COLO829 (cell line): ENCODE measurements at regions not wholly inside any gene's neighbourhood (a gene's known extent, or its start where the extent isn't known, plus 50 kb on each side); places are given as distances from the start of the nearest gene placed in this dataset.

Experiments
- DNase-seq: peaks from one replicate; pipeline ENCODE4 v3.0.0; 2012; ENCODE audit warnings: low spot score

DNA sequence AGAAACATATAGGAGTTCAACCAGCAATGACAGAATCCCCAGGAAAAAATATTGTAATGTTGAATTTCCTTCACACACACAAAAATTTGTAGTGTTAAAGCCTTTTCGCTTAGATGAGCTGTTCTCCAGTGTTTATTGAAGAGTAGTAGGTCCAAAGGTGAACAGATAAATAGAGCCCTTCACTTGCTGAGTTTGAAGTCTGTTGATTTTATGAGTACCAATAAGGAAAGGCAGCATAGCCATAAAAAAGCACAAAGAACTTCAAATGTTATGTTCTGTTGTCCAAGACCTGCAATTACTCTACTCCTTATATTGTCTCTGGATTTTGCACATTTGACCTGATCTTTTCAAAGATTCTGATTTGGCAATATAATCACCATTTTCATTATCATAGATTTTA is 362.7 kb upstream of the B3GALT2 start:
- DNase-seq = no peak

DNA sequence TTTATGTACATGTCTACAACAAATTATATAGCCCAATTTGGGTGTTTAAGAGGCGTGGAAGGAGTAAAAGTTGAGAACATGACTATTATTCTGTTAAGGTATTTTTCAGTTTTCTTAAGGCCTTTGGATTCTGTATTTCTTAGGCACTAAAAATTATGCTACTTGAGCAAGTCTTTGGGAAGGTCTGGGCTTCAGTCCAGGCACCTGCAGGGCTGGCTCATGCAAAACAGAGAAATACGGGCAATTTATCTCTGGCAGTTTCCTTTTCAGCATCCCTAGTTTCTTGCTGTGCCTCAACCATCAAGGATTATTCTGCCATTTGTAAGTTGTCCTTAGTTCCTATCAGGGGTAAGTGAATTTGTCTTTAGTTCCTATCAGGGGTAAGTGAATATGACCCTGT is 358.8 kb upstream of the B3GALT2 start:
- no peak for DNase-seq

GRCh38 chr1:193543259-193543658 is 356.8 kb upstream of the B3GALT2 start:
- DNase-seq = peak; percentile 40

GRCh38 chr1:193542690-193543089 is 356.3 kb upstream of the B3GALT2 start:
- DNase-seq = no peak

DNA sequence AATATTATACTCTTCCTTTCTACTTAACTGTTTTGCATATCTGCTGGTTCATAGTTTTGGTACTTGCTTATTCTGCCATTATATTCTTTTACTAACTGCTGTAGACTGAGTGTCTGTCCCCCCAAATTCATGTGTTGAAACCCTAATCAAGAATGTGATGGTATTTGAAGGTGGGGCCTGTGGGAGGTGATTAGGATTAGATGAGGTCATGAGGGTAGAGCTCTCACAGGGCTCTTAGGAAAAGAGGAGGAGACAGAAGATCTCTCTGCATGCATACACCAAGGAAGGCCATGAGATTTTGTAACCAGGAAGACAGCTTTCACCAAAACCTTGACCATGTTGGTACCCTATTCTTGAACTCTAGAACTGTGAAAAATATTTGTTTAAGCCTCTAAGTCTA is 354.1 kb upstream of the B3GALT2 start:
- DNase-seq = no peak

DNA sequence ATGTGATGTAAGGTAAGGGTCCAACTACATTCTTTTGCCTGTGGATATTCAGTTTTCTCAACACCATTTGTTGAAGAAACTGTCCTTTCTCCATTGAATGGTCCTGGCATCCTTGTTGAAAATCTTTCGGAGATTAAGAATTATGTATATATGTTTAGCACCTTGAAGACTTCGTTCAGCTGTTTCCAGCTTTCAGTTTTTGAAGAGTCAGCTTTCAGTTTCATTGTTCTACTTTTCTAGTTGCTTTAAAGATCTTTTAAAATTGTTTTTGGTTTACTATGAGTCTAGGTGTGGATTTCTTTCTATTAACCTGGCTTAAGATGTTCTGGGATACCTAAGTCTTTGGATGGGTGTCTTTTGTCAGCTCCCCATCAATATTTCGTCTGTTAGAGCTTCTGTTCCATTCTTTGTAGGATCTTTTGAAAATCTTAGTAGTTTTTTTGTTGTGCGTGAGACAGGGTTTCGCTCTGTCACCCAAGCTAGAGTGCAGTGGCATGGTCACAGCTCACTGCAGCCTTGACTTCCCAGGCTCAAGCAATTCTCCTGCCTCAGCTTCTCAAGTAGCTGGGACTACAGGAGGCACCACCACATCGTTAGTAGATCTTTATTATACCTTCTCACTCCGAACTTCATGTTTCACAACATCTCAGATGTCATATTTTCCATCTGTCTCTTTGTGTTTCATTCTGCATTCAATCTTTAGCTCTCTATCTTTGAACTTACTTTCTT is 353.5 kb upstream of the B3GALT2 start:
- no peak for DNase-seq

GRCh38 chr1:193538680-193539079 is 352.3 kb upstream of the B3GALT2 start:
- DNase-seq = no peak

DNA sequence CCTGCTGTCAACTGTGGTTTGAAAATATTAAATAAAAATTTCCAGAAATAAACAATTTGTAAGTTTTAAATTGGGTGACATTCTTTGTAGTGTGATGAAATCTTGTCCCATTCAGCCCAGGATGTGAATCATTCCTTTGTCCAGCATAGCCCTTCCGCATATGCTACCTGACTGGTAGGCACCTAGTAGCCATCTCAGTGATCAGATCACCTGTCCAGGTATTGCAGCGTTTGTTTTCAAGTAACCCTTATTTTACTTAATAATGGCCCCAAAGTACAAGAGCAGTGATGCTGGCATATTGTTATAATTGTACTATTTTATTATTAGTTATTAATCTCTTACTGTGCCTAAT is 351.6 kb upstream of the B3GALT2 start:
- no peak for DNase-seq

DNA sequence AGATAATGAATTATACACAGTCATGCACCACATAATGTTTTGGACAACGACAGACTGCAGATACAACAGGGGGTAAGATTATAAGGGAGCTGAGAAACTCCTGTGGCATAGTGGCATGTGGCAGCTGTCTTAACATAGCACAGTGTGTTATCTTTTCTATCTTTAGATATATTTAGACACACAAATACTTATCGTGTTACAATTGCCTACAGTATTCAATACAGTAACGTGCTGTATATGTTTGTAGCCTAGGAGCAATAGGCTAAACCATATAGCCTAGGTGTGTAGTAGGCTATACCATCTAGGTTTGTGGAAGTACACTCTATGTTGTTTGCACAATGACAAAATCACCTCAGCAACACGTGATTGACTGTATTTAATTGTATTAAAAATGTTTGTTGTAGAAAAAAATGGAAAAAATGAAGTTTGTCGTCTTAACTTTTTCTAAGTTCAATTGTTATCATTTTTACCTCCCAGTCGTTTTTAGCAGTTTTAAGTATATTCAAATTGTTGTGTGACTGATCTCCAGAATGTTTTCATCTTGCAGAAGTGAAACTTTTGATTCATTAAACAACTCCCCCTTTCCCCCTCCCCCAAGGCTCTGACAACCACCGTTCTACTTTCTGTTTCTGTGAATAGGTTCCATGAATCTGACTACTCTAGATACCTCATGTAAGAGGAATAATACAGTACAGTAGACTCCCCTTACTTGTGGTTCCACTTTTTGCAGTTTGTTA is 351.0 kb upstream of the B3GALT2 start:
- DNase-seq = no peak

DNA sequence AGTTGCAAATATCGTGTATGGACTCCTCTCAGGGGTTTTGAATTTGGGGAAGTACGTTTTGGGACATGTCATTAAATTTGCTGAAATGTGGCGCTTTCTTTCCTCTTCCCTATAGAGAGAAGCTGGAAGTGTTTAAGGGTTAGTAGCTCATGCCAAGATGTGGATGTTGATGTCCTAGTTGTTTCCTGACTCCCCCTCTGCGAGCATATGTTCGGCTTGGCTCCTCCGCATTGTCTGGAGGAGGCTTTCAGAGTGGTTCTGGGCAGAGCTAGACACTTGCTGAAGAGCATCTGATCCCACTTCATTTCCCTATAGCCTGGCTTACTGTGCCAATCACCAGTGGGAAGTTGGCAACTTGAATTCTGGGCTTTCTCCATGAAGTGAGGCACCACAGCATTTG is 347.4 kb upstream of the B3GALT2 start:
- no peak for DNase-seq

- no peak for DNase-seq
These were observed 339.7 kb upstream of the B3GALT2 start for GRCh38 chr1:193525917-193526710.

GRCh38 chr1:193525411-193525810 is 339.0 kb upstream of the B3GALT2 start:
- DNase-seq = no peak

DNA sequence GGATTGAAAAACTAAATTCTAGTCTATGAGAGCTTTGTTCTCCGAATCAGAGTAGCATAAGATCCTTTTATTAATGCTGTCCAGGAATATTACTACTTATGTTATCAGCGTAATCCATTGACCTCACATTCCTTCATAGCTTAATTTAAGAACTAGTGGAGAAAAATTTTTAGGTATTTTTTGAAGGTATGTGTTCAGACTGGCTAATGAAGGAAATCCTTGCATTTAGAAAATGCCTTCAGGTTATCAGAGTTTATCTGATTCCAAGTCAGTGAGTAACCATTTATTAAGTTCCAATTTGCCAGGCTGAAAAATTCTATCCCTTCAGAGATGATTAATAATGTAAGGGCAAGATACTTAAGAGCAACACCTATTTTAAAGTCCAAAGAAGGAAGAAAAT is 338.2 kb upstream of the B3GALT2 start:
- no peak for DNase-seq

DNA sequence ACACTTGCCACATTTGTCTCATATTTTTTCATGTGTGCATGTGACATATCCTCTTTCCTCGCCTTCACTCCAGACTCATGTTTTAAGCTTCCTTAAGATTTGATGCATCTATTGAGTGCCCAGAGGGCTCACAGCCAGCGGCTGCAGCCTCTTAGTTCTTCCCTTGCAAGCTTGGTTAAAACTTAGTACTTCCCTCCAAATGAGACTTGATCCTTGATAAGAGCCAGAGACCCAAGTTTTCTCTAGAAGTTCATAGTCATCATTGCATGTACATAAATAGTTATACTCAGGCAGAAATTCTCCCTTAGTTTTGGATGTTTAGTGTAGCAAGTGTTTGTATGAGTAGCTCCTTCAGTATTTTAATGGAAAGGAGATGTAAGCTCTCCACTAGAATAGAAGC is 337.6 kb upstream of the B3GALT2 start:
- no peak for DNase-seq

DNA sequence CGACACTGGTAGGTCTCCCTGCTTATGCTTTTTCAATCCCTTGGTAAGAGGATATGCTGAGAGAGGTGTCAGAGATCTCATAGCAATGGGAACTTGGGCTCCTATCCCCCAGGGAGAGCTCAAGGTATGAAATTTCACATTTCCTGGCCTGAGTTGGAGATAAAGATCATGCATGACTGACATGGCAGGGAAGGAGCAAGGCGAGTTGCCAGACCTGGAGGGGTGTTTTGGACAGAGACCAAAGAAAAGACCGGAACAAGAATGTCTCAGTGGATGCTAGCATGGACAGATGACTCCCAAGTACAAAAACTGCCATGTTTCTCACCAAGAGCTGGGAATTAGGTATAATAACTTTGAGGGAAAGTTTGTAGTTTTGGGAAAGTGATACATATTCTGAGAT is 334.1 kb upstream of the B3GALT2 start:
- no peak for DNase-seq

DNA sequence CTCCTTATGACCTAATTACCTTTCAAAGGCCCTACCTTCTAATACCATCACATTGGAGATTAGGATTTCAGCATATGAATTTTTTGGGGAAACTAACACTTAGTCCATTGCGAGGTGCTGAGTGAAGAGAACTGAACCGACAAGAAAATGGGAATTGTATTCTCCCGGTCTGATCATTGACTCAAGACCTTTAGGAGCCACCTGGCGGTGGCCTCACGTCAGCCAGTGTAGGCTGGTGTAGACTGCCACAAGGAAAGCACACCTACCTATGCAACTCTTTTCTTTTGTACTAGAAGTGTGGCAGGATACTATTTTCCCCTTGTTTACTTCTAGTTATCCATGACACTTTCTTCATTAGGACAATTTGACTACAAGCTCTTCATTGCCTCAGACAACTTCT is 333.5 kb upstream of the B3GALT2 start:
- no peak for DNase-seq

DNA sequence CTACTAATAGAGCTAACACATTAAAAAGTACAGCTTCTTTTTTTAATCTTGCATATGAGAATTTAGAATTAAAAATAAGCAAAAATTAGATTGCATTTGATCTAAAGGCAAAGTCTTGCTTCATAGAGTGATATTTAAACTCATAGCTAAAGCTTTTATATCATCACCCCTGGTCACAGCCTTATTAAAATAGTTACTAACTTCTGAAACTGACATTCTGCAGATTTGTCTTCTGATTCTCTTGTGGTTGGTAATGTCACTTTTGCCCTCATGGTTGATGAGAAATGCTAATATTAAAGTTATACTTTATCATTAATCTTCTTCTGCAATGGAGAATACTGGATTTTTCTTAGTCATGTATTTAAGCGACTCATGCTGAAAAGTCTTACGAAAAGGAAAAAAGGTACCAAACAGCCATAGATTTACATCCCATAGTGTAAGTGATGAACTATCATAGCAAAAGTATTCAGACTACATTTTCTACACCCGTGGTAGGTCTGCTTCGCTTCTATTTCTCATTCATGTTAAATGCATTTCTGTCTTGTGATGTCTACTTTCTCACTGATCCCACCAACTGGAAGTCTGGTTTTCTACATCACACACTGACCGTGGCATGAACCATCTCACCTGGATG is 330.5 kb upstream of the B3GALT2 start:
- no peak for DNase-seq

DNA sequence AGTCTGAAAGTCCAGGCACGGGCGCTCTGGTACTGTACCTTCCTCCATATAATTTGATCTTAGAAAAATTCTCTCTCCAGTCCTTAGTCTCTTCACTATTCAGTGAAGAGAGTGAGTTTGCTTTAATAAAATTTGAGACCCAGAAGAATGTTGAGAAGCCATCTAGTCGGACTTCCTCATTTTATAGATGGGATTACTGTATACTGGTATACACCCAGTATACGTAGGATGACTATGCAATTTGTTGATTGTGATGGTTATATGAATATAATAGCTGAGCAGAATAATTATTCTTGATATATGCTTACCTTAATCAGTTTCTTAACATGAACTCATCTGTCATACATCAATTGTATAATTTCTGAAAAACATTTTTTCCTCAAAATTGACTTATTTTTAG is 328.0 kb upstream of the B3GALT2 start:
- DNase-seq = no peak

DNA sequence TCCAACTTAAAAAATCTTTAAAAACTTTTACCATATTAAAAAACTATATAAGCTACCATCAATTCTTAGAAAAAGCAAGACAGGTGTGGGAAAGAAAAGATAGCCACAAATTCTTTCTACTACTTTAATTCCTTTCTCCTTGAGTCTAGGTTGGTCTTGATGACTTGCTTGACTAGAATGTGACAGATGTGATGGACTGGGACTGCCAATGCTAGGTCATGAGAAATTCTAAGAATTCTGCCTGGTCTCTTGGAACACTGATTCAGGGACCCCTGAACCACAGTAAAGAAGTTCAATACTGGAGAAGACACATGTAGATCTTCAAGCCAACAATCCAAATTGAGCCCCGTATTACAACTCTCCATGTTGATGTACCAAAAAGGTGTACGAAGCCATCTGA is 326.6 kb upstream of the B3GALT2 start:
- no peak for DNase-seq

- no peak for DNase-seq
These were observed 318.5 kb upstream of the B3GALT2 start for GRCh38 chr1:193504920-193505319.

DNA sequence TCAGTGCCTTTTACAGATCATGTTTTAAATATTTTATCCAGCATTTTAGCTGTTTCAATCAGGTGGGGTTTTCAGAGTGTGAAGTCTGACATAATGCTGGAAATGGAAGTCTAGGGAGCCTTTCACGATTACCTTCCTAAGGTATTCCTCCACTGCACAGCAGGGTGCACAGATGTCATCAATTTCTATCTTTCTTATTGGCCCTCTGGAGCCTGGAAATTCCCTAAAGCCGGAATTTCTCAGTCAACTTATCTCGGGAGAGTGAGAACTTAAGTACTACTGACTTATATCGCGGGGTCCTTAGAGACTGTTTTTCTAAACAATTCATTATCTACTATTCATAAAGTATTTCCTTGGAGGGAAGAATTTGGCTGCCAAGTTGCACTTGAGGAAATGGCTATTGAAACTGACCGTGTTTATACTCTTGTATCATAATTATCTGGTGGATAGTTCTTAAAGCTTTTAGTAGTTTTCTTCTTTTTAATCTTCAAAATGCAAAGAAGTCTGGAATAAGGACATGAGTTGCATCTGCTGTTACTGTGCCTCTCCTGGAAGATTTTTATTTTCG is 311.8 kb upstream of the B3GALT2 start:
- DNase-seq = no peak

DNA sequence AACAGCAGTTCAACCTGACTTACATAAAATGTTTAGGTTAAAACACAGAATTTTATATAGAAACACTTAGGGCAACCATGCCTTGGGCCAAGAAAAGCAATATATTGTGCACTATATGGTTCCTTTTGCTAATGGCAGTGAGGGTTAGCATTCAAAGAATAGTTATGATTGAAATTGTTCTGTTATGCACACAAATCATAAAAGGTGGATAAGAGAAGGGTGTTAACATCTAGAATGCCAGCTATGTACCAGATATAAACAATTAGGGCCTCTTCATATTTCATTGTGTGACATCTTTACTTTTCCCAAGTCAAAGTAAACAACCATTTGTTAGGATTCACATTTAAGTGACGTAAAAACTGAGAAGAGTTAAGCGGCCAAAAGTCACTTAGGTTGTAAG is 308.0 kb upstream of the B3GALT2 start:
- no peak for DNase-seq
